GM19023 (cell line): ENCODE measurements at regions not wholly inside any gene's neighbourhood (a gene's known extent, or its start where the extent isn't known, plus 50 kb on each side); places are given as distances from the start of the nearest gene placed in this dataset.
"Not testable (repeated sequence)": the region's sequence is repeated elsewhere in the genome, so short reads cannot be mapped to it uniquely, and the experiment has no call there.

Experiments
- ATAC-seq: cut with Tn5 transposase; IDR thresholded peaks from one replicate; pipeline ENCODE4 v1.9.1; 2021; ENCODE audit warnings: mild to moderate bottlenecking, moderate library complexity; ENCODE audit not compliant: unreplicated experiment

DNA sequence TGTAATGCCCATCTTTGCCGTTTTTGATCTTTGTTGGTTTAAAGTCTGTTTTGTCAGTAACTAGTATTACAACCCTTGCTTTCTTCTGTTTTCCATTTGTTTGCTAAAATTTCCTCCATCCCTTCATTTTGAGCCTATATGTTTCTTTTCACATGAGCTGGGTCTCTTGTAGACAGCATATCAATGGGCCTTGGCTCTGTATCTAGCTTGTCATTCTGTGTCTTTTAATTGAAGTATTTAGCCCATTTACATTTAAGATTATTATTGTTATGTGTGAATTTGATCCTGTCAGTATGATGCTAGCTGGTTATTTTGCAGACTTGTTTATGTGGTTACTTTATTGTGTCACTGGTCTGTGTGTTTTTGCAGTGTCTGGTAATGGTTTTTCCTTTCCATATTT, 913.2 kb downstream of the TRHDE start:
- no peak for ATAC-seq

GRCh38 chr12:73186272-73186671, 914.1 kb downstream of the TRHDE start:
- ATAC-seq, result no peak

GRCh38 chr12:73187765-73188164, 915.6 kb downstream of the TRHDE start:
- no peak for ATAC-seq

DNA sequence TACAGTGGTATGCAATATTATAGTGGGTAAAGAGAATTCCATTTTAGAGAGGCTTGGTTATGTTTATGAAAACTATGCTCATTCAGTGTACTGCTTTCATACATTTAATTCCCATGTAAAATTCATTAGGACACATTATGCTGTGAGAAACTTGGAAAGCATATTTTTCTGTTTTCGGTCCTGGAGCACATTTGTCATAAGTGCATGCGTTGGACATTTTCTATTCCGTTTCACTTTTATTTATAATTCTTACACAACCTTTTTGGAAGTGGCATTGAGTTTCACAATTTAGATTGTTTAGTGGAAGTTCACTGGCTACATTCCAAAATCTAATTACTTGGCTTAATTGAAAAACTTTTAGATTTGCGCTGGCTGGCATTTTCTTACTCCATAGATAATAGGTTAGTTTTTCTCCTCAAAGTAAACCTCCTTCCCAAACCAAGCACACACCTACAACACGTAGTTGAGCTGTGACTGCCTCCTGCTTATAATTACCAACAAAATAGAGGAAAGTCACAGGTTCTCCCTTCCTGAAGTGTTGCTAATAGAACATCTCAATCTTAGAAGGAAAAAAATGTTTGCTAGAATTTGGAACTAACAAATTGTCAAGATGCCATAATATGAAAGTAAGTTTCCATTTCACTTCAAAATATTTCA, 938.5 kb downstream of the TRHDE start:
- no peak for ATAC-seq

- ATAC-seq, result no peak
Observed at GRCh38 chr12:73220951-73221350, 948.8 kb downstream of the TRHDE start.

DNA sequence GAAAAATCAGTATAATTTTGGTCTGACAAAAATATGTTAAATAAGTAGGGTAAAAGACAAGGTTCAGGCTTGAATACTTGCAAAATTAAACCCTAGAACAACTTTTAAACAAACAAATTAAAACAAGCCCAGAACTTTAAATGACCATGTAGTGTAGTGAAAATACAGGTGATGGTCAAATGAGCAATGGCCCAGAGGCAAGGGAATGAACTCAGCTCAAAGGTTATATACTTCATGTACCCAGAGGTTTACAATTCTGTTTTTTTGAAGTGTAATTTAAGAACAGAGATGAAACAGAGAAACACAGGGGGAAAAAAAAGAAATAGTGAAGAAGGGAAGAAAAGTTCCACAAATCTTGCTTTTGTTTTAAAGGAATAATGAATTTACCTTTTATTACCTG, 949.2 kb downstream of the TRHDE start:
- ATAC-seq, result no peak

- ATAC-seq, result no peak
Observed at GRCh38 chr12:73221836-73222235, 949.7 kb downstream of the TRHDE start.

GRCh38 chr12:73225371-73225937, 953.3 kb downstream of the TRHDE start:
- no peak for ATAC-seq

DNA sequence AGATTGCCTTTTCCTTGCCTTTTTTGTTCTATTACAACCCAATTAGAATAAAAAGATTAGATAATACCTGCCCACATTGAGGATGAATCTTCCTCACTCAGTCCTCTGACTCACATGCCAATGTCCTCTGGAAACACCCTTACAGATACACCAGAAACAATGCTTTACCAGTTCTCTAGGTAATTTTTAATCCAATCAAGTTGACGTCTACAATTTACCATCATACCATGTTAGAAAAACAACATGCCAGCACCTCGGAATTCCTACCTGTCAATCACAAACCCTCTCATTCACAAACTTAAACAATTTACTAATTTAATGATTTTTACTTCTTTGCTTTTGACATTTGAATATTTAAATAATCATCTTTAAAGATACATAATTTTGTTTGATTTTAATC, 953.8 kb downstream of the TRHDE start:
- no peak for ATAC-seq

DNA sequence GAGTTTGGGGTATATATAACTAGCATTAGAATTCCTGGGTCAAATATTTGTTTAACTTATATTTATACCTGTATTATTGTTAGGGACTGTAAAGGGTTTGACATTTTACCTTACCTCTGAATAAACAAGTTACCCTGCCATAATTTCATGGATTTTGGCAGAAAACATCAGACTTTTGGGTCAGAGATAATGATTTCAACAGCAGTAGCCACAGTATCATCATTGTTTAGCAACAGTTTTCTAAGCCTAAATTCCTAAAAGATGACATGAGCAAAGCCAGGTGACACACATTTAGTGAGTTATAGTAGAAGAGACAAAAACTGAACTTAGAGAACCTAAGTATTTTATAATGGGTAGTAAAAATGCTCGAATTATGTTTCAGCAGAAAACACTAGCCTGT, 954.4 kb downstream of the TRHDE start:
- ATAC-seq, result no peak

GRCh38 chr12:73228828-73229227, 956.7 kb downstream of the TRHDE start:
- ATAC-seq, result not testable (repeated sequence)

- no peak for ATAC-seq
Observed at GRCh38 chr12:73235387-73235786, 963.2 kb downstream of the TRHDE start.

DNA sequence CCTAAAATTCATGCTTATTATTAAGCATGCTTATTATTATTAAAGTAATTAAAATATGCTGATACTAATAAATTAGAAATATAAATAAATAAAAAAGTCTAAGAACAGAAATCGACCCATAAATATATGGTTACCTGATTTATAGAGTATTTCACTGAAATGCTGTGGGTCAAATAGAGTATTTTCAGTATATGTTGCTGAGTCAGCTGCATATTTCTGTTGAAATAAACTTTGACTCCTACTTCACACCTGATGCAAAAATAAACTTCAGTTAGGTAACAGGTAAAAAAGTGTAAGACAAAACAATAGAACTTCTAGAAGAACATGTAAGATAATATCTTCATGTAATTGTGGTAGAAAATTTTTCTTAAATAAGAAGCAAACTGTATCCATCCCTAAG, 967.9 kb downstream of the TRHDE start:
- ATAC-seq, result no peak

- no peak for ATAC-seq
Observed at GRCh38 chr12:73262788-73263381, 990.7 kb downstream of the TRHDE start.

- ATAC-seq, result no peak
Observed at GRCh38 chr12:73266206-73266605, 994.0 kb downstream of the TRHDE start.

DNA sequence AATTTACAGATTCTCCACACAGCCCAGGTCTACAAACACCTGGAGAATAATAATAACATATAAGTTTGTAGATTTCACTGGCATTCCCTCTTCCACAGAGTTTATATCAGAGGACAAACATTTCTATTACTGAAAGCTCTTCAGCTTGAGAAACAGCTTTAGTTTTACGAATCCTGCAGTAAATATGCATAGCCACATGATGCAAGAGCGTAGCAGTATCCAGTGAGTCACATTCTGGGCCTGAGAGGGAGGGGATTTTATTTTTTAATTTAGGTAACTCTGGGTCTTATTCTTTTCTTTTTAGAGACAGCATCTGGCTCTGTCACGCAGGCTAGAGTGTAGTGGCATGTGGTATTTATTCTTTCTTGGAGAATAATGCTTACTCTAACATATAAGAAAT, 1002.8 kb downstream of the TRHDE start:
- ATAC-seq, result no peak

DNA sequence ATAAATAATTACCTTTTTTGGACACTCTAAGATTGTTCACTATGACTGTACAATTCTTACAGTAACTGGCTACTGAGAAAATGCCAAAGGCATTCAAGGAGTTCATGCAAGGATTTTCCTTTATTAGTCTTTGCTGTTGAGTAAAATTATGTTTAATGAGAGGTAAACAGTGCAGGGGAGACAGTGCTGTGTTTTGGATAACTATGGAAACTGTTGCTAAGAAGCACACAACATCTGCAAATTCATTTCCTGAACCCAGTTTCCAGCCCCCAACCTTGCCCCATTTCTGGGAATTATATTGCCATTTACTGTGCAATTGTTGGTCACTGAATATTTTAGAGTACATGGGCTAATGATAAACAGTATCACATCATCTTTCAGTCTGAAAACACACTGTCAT, 1005.8 kb downstream of the TRHDE start:
- no peak for ATAC-seq

- ATAC-seq, result no peak
Observed at GRCh38 chr12:73301530-73301929, 1029.4 kb downstream of the TRHDE start.

- no peak for ATAC-seq
Observed at GRCh38 chr12:73307260-73307659, 1035.1 kb downstream of the TRHDE start.

GRCh38 chr12:73308079-73308478, 1035.9 kb downstream of the TRHDE start:
- ATAC-seq, result no peak

- ATAC-seq, result no peak
Observed at GRCh38 chr12:73308747-73309146, 1036.6 kb downstream of the TRHDE start.

- ATAC-seq, result no peak
Observed at GRCh38 chr12:73321319-73321718, 1049.1 kb downstream of the TRHDE start.

GRCh38 chr12:73321776-73322175, 1049.6 kb downstream of the TRHDE start:
- no peak for ATAC-seq
